ENCODE measurements at regions not wholly inside any gene's neighbourhood (a gene's known extent, or its start where the extent isn't known, plus 50 kb on each side); places are given as distances from the start of the nearest gene placed in this dataset.

DNA sequence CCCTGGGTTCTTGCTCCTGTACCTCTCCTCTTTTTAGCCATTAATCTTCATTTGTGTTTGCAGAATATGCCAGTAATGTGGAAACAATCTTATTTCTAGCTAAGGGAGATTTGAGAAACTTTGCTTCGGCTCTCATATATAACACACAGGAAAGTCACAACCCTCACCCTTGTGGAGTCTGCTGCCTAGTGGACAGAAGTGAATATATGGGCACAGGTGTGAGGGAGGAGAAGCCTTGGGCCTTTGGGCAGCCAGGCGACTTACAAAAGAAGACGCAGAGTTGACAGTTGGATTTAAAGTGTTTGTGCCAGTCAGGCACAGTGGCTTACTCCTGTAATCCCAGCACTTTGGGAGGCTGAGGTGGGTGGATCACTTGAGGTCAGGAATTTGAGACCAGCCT, 181.8 kb upstream of the TBL1XR1 start:
- no peak for TF ChIP-seq POLR2A (IDR thresholded peaks at IDR 0.05)
- TF ChIP-seq, protein P1, sequence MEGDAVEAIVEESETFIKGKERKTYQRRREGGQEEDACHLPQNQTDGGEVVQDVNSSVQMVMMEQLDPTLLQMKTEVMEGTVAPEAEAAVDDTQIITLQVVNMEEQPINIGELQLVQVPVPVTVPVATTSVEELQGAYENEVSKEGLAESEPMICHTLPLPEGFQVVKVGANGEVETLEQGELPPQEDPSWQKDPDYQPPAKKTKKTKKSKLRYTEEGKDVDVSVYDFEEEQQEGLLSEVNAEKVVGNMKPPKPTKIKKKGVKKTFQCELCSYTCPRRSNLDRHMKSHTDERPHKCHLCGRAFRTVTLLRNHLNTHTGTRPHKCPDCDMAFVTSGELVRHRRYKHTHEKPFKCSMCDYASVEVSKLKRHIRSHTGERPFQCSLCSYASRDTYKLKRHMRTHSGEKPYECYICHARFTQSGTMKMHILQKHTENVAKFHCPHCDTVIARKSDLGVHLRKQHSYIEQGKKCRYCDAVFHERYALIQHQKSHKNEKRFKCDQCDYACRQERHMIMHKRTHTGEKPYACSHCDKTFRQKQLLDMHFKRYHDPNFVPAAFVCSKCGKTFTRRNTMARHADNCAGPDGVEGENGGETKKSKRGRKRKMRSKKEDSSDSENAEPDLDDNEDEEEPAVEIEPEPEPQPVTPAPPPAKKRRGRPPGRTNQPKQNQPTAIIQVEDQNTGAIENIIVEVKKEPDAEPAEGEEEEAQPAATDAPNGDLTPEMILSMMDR (IDR thresholded peaks at IDR 0.05): peak in 3 of 12 donors; percentile 12 to 27 (median 24)
- no peak overlapping the region for H3K4me3 ChIP-seq
- H3K27ac ChIP-seq: no peak overlapping the region
- DNase-seq (no peak), ATAC-seq (peak in 1 of 4 donors; percentile 47)
- intact Hi-C loops (cut with DNase I): no loop called here
- no peaks in the 10 kb centered on the region for H3K4me1 ChIP-seq
- WGBS, 4 donors: 86 to 92% (median 88%) methylated on average over 3 of the region's 3 CpGs
- no peaks in the 10 kb centered on the region for H3K36me3 ChIP-seq
- no peaks in the 10 kb centered on the region for H3K27me3 ChIP-seq
- H3K9me3 ChIP-seq: peaks cover 0 to 7% (median 0%) of the 10 kb centered on the region in 12 donors

DNA sequence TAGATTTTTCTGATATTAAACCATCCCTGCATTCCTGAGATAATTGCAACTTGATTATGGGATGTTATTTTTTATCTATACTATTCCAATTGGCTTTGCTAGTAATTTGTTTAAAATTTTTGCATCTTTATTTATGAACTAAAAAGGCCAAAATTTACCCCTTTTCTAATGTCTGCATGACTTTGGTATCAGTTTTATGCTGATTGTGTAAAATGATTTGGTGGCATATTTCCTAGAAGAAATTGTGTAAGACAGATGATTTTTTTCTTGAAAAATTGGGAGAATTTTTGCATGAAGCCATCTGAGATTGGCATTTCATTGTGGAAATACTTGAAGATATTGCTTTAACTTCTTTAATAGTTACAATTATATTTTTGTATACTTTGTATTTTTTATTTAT, 183.8 kb upstream of the TBL1XR1 start:
- Histone ChIP-seq H3K9me3 (peaks cover 0 to 14% (median 0%) of the 10 kb centered on the region in 12 donors), H3K27me3 (no peaks in the 10 kb centered on the region), H3K27ac (no peak overlapping the region), H3K4me3 (no peak overlapping the region), H3K4me1 (no peaks in the 10 kb centered on the region), H3K36me3 (no peaks in the 10 kb centered on the region)
- DNase-seq (no peak), ATAC-seq (no peak)
- TF ChIP-seq POLR2A (IDR thresholded peaks at IDR 0.05): no peak
- intact Hi-C loops (cut with DNase I): no loop called here

DNA sequence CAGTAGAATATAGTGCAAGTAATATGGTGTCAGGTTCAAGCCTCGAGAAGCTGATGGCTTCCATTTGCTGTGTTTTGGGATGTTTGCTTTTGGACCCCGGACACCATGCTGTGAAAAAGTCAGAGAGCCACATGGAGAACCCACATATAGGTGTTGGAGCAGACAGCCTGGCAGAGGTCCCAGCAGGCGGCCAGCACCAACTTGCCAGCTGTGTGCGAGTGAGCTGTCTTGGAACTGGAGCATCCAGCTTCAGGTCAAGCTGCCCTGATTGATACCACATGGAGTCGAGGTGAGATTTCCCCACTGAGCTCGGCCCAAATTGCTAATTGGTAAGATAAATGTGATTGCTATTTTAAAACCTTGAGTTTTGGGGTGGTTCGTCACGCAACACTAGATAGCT, 185.7 kb upstream of the TBL1XR1 start:
- Histone ChIP-seq H3K27me3 (no peaks in the 10 kb centered on the region), H3K9me3 (peaks cover 0 to 14% (median 0%) of the 10 kb centered on the region in 12 donors), H3K4me1 (no peaks in the 10 kb centered on the region), H3K4me3 (no peak overlapping the region), H3K36me3 (no peaks in the 10 kb centered on the region), H3K27ac (no peak overlapping the region)
- intact Hi-C loops (cut with DNase I): no loop called here
- peak; percentile 47 to 79 (median 66) for ATAC-seq
- WGBS, 4 donors: 51 to 70% (median 67%) methylated on average over 7 to 8 of the region's 8 CpGs
- TF ChIP-seq POLR2A (IDR thresholded peaks at IDR 0.05): no peak
- TF ChIP-seq, protein P1 (IDR thresholded peaks at IDR 0.05): no peak
- DNase-seq: peak in 3 of 5 donors; percentile 23 to 66 (median 45)

DNA sequence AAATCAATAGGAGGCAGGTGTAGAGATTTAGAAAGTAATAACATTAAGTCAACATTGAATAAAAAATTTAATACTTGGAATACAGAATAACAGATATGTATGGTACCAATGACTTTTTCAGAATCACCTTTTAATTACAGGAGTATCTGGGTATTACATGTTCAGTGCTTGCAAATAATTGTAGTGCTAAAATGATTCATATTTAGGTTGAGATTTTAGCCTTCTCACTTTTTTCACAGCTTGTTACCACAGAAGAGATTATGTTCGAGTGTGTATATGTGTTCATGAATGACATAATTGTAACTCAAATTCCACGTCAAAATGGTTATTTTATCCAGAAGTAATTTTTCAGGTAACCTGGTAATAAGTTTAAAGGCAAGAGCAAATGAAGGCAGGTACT, 187.9 kb upstream of the TBL1XR1 start:
- intact Hi-C loops (cut with DNase I): no loop called here
- no peaks in the 10 kb centered on the region for H3K4me1 ChIP-seq
- TF ChIP-seq, protein P1 (IDR thresholded peaks at IDR 0.05): no peak
- no peak for TF ChIP-seq POLR2A (IDR thresholded peaks at IDR 0.05)
- DNase-seq (no peak), ATAC-seq (no peak)
- 95 to 97% (median 95%) methylated on average over 2 of the region's 2 CpGs for WGBS, 4 donors
- H3K36me3 ChIP-seq: no peaks in the 10 kb centered on the region
- no peaks in the 10 kb centered on the region for H3K27me3 ChIP-seq
- no peak overlapping the region for H3K27ac ChIP-seq
- no peak overlapping the region for H3K4me3 ChIP-seq
- H3K9me3 ChIP-seq: peaks cover 0 to 14% (median 0%) of the 10 kb centered on the region in 12 donors

DNA sequence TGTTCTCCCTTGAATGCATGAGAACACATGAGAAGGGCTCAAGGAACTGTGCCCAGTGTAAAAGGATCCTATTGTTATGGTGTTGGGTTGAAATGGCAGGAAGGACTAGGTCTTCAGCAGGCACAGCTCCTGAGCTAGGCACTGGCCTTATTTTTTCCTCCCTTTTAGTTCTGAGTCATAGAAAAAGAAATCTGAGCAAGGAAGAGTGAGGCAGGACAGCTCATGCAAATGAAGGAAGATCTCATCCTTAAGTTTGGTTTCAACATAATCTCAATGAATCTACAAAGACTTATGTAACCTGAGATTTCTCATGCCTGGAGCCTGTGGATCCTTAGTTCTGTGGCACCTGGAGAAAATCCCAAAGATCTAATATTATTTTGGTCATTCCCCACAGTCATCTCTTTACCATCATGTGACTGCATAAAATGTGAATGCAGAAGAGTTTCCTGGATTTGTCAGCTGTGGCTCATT, 188.6 kb upstream of the TBL1XR1 start:
- no peak overlapping the region for H3K27ac ChIP-seq
- ATAC-seq: no peak

More for the DNA sequence above, 188.6 kb upstream of the TBL1XR1 start:
- DNase-seq: no peak
- no peak overlapping the region for H3K4me3 ChIP-seq
- H3K36me3 ChIP-seq: no peaks in the 10 kb centered on the region
- H3K9me3 ChIP-seq: peaks cover 0 to 12% (median 0%) of the 10 kb centered on the region in 12 donors
- H3K27me3 ChIP-seq: no peaks in the 10 kb centered on the region
- H3K4me1 ChIP-seq: no peaks in the 10 kb centered on the region
- intact Hi-C loops (cut with DNase I): no loop called here
- TF ChIP-seq, protein P1 (IDR thresholded peaks at IDR 0.05): no peak
- TF ChIP-seq POLR2A (IDR thresholded peaks at IDR 0.05): no peak

Measured in heart left ventricle (tissue), 16 donors.